ENCODE measurements at regions not wholly inside any gene's neighbourhood (a gene's known extent, or its start where the extent isn't known, plus 50 kb on each side); places are given as distances from the start of the nearest gene placed in this dataset.

DNA sequence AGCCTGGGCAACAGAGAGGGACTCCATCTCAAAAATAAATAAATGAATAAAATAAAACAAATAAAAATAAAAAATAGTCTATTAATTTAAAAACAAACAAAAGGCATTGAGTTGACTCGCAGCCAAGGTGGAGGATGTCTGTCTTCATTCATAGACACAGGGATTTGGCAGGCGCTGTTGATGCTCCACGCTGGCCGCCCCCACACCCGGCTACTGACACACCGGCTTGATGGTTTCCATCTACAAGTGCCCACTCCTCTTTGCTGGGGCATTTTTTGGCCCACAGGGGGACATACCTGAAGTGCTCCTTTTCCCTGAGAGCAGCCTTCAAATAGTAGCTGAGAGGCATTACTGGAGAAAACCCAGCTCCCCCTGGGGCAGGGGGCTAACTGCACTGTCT, 178.3 kb upstream of the RALGAPA2 start:
- TF ChIP-seq FOXP2 (optimal IDR thresholded peaks at IDR 0.05; ENCODE audit: borderline replicate concordance, extremely low read depth, extremely low read length, insufficient read depth) = no peak
- no peak for TF ChIP-seq TAF1 (IDR thresholded peaks at IDR 0.05; ENCODE audit: borderline replicate concordance, insufficient read depth, low read length)
- TF ChIP-seq, protein P1, sequence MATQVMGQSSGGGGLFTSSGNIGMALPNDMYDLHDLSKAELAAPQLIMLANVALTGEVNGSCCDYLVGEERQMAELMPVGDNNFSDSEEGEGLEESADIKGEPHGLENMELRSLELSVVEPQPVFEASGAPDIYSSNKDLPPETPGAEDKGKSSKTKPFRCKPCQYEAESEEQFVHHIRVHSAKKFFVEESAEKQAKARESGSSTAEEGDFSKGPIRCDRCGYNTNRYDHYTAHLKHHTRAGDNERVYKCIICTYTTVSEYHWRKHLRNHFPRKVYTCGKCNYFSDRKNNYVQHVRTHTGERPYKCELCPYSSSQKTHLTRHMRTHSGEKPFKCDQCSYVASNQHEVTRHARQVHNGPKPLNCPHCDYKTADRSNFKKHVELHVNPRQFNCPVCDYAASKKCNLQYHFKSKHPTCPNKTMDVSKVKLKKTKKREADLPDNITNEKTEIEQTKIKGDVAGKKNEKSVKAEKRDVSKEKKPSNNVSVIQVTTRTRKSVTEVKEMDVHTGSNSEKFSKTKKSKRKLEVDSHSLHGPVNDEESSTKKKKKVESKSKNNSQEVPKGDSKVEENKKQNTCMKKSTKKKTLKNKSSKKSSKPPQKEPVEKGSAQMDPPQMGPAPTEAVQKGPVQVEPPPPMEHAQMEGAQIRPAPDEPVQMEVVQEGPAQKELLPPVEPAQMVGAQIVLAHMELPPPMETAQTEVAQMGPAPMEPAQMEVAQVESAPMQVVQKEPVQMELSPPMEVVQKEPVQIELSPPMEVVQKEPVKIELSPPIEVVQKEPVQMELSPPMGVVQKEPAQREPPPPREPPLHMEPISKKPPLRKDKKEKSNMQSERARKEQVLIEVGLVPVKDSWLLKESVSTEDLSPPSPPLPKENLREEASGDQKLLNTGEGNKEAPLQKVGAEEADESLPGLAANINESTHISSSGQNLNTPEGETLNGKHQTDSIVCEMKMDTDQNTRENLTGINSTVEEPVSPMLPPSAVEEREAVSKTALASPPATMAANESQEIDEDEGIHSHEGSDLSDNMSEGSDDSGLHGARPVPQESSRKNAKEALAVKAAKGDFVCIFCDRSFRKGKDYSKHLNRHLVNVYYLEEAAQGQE (IDR thresholded peaks at IDR 0.05; ENCODE audit: insufficient read depth in 1 of 2, low read depth in 2 of 2, low read length in 2 of 2) = no peak

DNA sequence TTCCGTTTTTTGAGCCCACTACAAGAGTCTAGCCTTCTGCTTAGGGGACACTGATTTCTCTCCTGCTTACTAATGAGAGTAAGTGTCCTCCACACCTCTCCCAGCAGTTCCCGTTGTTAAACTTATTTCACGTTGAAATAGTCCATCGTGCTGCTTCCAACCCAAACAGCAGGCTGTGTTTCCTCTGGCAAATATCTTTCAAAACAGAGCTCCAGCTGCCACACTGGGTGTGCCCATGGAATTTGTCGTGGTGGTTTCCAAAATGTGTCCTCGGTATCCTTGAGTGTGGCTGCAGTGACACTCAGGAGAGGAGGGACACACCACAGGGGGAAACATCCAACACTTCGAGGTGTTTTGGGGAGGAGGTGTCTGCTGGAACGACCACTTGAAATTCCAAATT, 176.5 kb upstream of the RALGAPA2 start:
- no peak for TF ChIP-seq TAF1 (IDR thresholded peaks at IDR 0.05; ENCODE audit: borderline replicate concordance, insufficient read depth, low read length)
- TF ChIP-seq, protein P1 (IDR thresholded peaks at IDR 0.05; ENCODE audit: insufficient read depth in 1 of 2, low read depth in 2 of 2, low read length in 2 of 2) = no peak
- TF ChIP-seq POLR2AphosphoS5 (IDR thresholded peaks at IDR 0.05; ENCODE audit: low read depth, low read length) = no peak
- no peak for TF ChIP-seq SIN3A (IDR thresholded peaks at IDR 0.05; ENCODE audit: borderline replicate concordance, insufficient read depth, low read length)
- TF ChIP-seq FOXP2 (optimal IDR thresholded peaks at IDR 0.05; ENCODE audit: borderline replicate concordance, extremely low read depth, extremely low read length, insufficient read depth) = no peak

DNA sequence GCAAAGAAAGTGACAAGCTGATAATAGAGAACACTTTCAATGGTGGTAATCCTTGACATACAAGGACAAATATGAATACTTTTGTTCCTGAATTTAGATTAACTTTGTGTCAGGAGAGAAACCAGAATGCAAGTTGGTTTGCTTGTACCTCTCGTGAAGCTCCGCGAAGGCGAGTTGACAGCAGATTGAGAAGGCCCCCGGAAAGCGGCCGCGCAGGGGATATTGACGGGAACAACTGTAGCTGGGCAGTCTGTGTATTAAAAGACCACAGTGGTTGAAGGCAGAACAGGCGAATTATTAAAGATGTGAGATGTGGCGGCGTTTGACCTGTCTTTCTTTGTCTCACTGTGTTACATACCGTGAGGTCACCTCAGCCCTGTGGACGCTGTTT, 175.8 kb upstream of the RALGAPA2 start:
- TF ChIP-seq, protein P1 (IDR thresholded peaks at IDR 0.05; ENCODE audit: insufficient read depth in 1 of 2, low read depth in 2 of 2, low read length in 2 of 2) = no peak
- TF ChIP-seq FOXP2 (optimal IDR thresholded peaks at IDR 0.05; ENCODE audit: borderline replicate concordance, extremely low read depth, extremely low read length, insufficient read depth) = no peak
- TF ChIP-seq TAF1 (IDR thresholded peaks at IDR 0.05; ENCODE audit: borderline replicate concordance, insufficient read depth, low read length) = no peak
- no peak for TF ChIP-seq SIN3A (IDR thresholded peaks at IDR 0.05; ENCODE audit: borderline replicate concordance, insufficient read depth, low read length)

DNA sequence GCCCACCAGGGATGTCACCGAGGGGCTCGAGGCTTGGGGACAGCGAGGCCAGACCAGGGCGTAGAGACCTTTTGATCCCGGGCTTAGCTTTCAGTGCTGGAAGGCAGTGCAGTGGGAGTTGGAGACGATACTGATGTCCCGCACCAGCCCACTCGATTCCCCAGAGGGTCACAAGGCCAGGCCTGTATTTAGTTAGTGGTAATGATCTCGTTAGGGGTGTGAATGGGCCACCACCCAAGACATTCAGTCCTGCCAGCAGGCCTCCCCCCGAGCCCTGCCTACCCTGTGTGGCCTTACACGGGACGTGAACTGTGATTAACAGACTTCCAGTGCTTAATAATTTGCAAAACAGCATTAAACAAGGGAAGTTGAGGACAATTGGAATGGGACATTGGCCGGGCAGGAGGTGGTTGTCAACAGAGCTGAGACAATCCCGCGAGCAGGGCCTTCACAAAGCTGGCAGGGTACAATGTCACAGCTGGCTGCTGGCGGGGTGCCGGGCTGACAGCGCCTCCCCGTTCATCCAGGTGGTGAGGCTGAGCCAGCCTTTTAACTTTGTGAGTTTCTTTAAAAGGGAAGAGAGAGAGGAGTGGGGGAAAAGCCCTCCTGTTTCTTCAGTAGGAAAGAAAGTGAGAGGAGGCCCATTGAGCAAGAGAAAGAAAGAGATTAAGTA, 175.3 kb upstream of the RALGAPA2 start:
- TF ChIP-seq FOXP2 (optimal IDR thresholded peaks at IDR 0.05; ENCODE audit: borderline replicate concordance, extremely low read depth, extremely low read length, insufficient read depth) = no peak
- TF ChIP-seq, protein P1 (IDR thresholded peaks at IDR 0.05; ENCODE audit: insufficient read depth in 1 of 2, low read depth in 2 of 2, low read length in 2 of 2) = no peak
- no peak for TF ChIP-seq SIN3A (IDR thresholded peaks at IDR 0.05; ENCODE audit: borderline replicate concordance, insufficient read depth, low read length)
- no peak for TF ChIP-seq POLR2AphosphoS5 (IDR thresholded peaks at IDR 0.05; ENCODE audit: low read depth, low read length)
- no peak for TF ChIP-seq TAF1 (IDR thresholded peaks at IDR 0.05; ENCODE audit: borderline replicate concordance, insufficient read depth, low read length)

DNA sequence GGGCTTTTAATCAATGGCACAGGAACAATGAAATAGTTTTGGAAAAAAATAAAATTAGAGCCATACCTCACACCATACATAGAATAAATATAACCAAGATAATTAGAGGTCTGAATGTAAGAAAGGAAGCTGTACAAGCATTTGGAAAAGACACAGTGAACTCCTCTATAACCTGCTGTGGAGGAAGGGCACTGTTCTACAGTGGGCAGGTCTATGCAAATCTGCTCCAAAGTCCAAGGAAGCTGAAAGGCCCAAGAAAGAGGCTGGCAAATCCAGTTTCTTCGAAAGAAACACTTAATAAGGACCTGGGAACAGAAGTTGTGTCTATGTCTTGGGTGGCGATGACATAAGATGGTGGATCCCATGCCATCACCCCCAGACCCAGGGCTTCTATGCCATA, 169.4 kb upstream of the RALGAPA2 start:
- TF ChIP-seq FOXP2 (optimal IDR thresholded peaks at IDR 0.05; ENCODE audit: borderline replicate concordance, extremely low read depth, extremely low read length, insufficient read depth) (no peak), POLR2AphosphoS5 (IDR thresholded peaks at IDR 0.05; ENCODE audit: low read depth, low read length) (no peak), TAF1 (IDR thresholded peaks at IDR 0.05; ENCODE audit: borderline replicate concordance, insufficient read depth, low read length) (no peak), SIN3A (IDR thresholded peaks at IDR 0.05; ENCODE audit: borderline replicate concordance, insufficient read depth, low read length) (no peak)
- TF ChIP-seq, protein P1 (IDR thresholded peaks at IDR 0.05; ENCODE audit: insufficient read depth in 1 of 2, low read depth in 2 of 2, low read length in 2 of 2) = no peak
